ENCODE measurements at regions not wholly inside any gene's neighbourhood (a gene's known extent, or its start where the extent isn't known, plus 50 kb on each side); places are given as distances from the start of the nearest gene placed in this dataset.
"Not testable (repeated sequence)": the region's sequence is repeated elsewhere in the genome, so short reads cannot be mapped to it uniquely, and the experiment has no call there.

DNA sequence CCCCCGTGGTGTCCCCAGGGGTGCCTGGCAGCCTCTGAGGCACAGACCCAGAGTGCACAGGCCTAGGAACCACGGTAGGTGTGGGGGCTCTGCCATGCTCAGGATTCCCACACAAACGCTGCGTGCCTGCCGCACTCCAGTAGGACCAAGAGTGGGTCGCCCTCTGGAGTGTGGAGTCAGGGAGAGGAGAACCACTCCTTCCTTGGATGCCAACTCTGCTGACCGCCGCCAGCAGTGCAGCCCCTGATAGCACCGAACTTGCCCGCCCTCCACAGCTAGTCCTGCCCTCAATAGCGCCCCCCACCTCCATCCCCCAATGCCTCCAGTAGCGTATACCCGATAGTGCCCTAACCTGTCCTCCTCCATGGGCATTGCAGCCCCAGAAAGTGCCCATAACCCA is 402.0 kb downstream of the ZNF33B start:
- H3K9me3 ChIP-seq (ENCODE audit: control insufficient read depth, insufficient read depth, low read length); H4K5ac ChIP-seq (ENCODE audit: low read depth, low read length); H3K18ac ChIP-seq (ENCODE audit: low read depth, low read length); CTCF ChIA-PET; H2BK120ac ChIP-seq (ENCODE audit: low read depth, low read length); H2BK5ac ChIP-seq (ENCODE audit: low read depth, low read length, poor library complexity, severe bottlenecking); H3K14ac ChIP-seq (replicated peaks; ENCODE audit: low read depth, low read length); H2BK15ac ChIP-seq (ENCODE audit: low read depth, low read length); H3K56ac ChIP-seq (ENCODE audit: extremely low read depth, insufficient read depth, low read length); BruUV-seq (replicated peaks); H3K4me3 ChIP-seq (ENCODE audit: insufficient read depth, low read depth, low read length); intact Hi-C loops (cut with micrococcal nuclease); H2AK9ac ChIP-seq (replicated peaks; ENCODE audit: low read depth, low read length, poor library complexity); dilution Hi-C loops (cut with HindIII; ENCODE audit: low sequenced_read_pairs, unreplicated experiment); H3K27ac ChIP-seq (ENCODE audit: insufficient read depth, low read length); H3K4me2 ChIP-seq (ENCODE audit: low read depth, low read length); DNase-seq; H4K91ac ChIP-seq (ENCODE audit: insufficient read depth, low read depth, low read length); H3K9me1 ChIP-seq (ENCODE audit: insufficient read depth, low read length); in situ Hi-C loops (cut with MboI; ENCODE audit: low sequenced_read_pairs); ATAC-seq (ENCODE audit: low read depth); POLR2A ChIA-PET (ENCODE audit: unreplicated experiment); H3K9ac ChIP-seq (ENCODE audit: low read depth, low read length); H3K4ac ChIP-seq (ENCODE audit: low read depth, low read length); H3K23ac ChIP-seq (ENCODE audit: low read depth, low read length); H4K8ac ChIP-seq (ENCODE audit: low read depth in 2 of 2, low read length in 2 of 2); H2AK5ac ChIP-seq (ENCODE audit: low read depth, low read length); H3K36me3 ChIP-seq (ENCODE audit: control insufficient read depth, insufficient read depth, low read length); H4K20me1 ChIP-seq (ENCODE audit: insufficient read depth, low read length); H3K79me1 ChIP-seq (ENCODE audit: low read depth in 1 of 2, low read length in 2 of 2); H3K4me1 ChIP-seq (ENCODE audit: control insufficient read depth, insufficient read depth, low read length); H2AFZ ChIP-seq (replicated peaks; ENCODE audit: low read length, poor library complexity); H3K27me3 ChIP-seq (ENCODE audit: control insufficient read depth, insufficient read depth, low read length); H2BK20ac ChIP-seq (ENCODE audit: low read depth, low read length): not testable (repeated sequence)
- WGBS, 2 experiments (ENCODE audit: extremely low coverage in 2 of 2, insufficient read length in 1 of 2) = no CpG with 5 or more reads among the region's 13 CpGs

DNA sequence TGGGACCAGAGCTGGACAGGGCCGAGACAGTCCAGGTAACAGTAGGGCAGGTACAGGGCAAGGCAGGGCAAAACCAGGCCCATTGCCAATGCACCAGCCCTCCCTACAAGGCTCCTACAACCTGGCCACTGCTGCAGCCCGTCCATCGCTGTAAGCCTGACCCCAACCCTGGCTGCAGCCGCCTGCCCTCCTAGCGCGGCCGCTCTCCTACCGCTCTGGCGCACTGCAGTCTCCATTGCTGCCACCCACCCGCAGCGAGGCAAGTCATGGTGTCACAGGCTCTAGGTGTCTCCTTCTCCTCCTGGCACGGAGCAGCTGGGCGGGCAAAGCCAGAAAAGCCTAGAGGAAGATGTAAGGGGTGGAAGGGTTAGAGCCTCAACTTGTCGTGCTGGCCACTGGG is 402.6 kb downstream of the ZNF33B start:
- H2BK20ac ChIP-seq (ENCODE audit: low read depth, low read length); H3K56ac ChIP-seq (ENCODE audit: extremely low read depth, insufficient read depth, low read length); H3K4me1 ChIP-seq (ENCODE audit: control insufficient read depth, insufficient read depth, low read length); H3K18ac ChIP-seq (ENCODE audit: low read depth, low read length); intact Hi-C loops (cut with micrococcal nuclease); H2BK120ac ChIP-seq (ENCODE audit: low read depth, low read length); H4K8ac ChIP-seq (ENCODE audit: low read depth in 2 of 2, low read length in 2 of 2); DNase-seq; H2AK5ac ChIP-seq (ENCODE audit: low read depth, low read length); H3K9me3 ChIP-seq (ENCODE audit: control insufficient read depth, insufficient read depth, low read length); H3K27ac ChIP-seq (ENCODE audit: insufficient read depth, low read length); ATAC-seq (ENCODE audit: low read depth); H2BK15ac ChIP-seq (ENCODE audit: low read depth, low read length); H3K9me1 ChIP-seq (ENCODE audit: insufficient read depth, low read length); H3K4ac ChIP-seq (ENCODE audit: low read depth, low read length); H2BK5ac ChIP-seq (ENCODE audit: low read depth, low read length, poor library complexity, severe bottlenecking); H3K27me3 ChIP-seq (ENCODE audit: control insufficient read depth, insufficient read depth, low read length); H2AFZ ChIP-seq (replicated peaks; ENCODE audit: low read length, poor library complexity); in situ Hi-C loops (cut with MboI; ENCODE audit: low sequenced_read_pairs); H3K4me2 ChIP-seq (ENCODE audit: low read depth, low read length); H3K14ac ChIP-seq (replicated peaks; ENCODE audit: low read depth, low read length); H3K9ac ChIP-seq (ENCODE audit: low read depth, low read length); BruUV-seq (replicated peaks); H4K91ac ChIP-seq (ENCODE audit: insufficient read depth, low read depth, low read length); H3K79me1 ChIP-seq (ENCODE audit: low read depth in 1 of 2, low read length in 2 of 2); H3K36me3 ChIP-seq (ENCODE audit: control insufficient read depth, insufficient read depth, low read length); H3K4me3 ChIP-seq (ENCODE audit: insufficient read depth, low read depth, low read length); POLR2A ChIA-PET (ENCODE audit: unreplicated experiment); H2AK9ac ChIP-seq (replicated peaks; ENCODE audit: low read depth, low read length, poor library complexity); H4K5ac ChIP-seq (ENCODE audit: low read depth, low read length); H3K23ac ChIP-seq (ENCODE audit: low read depth, low read length); CTCF ChIA-PET; dilution Hi-C loops (cut with HindIII; ENCODE audit: low sequenced_read_pairs, unreplicated experiment); H4K20me1 ChIP-seq (ENCODE audit: insufficient read depth, low read length): not testable (repeated sequence)
- WGBS, 2 experiments (ENCODE audit: extremely low coverage in 2 of 2, insufficient read length in 1 of 2) = no CpG with 5 or more reads among the region's 14 CpGs
